Adipose tissue (tissue), 3 donors: ENCODE measurements at regions not wholly inside any gene's neighbourhood (a gene's known extent, or its start where the extent isn't known, plus 50 kb on each side); places are given as distances from the start of the nearest gene placed in this dataset.

Experiments
- H3K27ac ChIP-seq: one replicate; pipeline ENCODE4 v1.5.1; 2013; ENCODE audit warnings: low read depth, low read length
- WGBS, 3 donors: extraction: QIAGEN DNeasy Blood & Tissue Kit; methylation state at CpG; one replicate each; pipeline ENCODE4 v1.1.7; 2013; 5-methylcytosine and 5-hydroxymethylcytosine counted together
- donor health status: healthy with polysubstance abuse.
- donor health status: Bipolar disorder and iron deficiency.
- donor health status: healthy.

- H3K27ac ChIP-seq: no peak overlapping the region
- WGBS, 3 donors: 53 to 65% (median 56%) methylated on average over 8 of the region's 8 CpGs
Measured at GRCh38 chr22:27641049-27641795, 160.3 kb downstream of the MN1 start.

- no peak overlapping the region for H3K27ac ChIP-seq
- 63 to 83% (median 81%) methylated on average over 26 to 28 of the region's 28 CpGs for WGBS, 3 donors
Measured at GRCh38 chr22:27642104-27642800, 159.3 kb downstream of the MN1 start.

GRCh38 chr22:27643907-27644306 lies 157.6 kb downstream of the MN1 start:
- 88 to 97% (median 94%) methylated on average over 13 of the region's 13 CpGs for WGBS, 3 donors
- no peak overlapping the region for H3K27ac ChIP-seq

GRCh38 chr22:27644566-27644965 lies 157.0 kb downstream of the MN1 start:
- 57 to 88% (median 84%) methylated on average over 7 of the region's 7 CpGs for WGBS, 3 donors
- no peak overlapping the region for H3K27ac ChIP-seq

GRCh38 chr22:27647540-27647939 lies 154.0 kb downstream of the MN1 start:
- H3K27ac ChIP-seq: no peak overlapping the region
- WGBS, 3 donors: 48 to 85% (median 83%) methylated on average over 3 of the region's 3 CpGs

- 89 to 90% (median 90%) methylated on average over 3 of the region's 3 CpGs for WGBS, 3 donors
- no peak overlapping the region for H3K27ac ChIP-seq
Measured at GRCh38 chr22:27648074-27648473, 153.5 kb downstream of the MN1 start.

- no peak overlapping the region for H3K27ac ChIP-seq
- WGBS, 3 donors: 93 to 98% (median 95%) methylated on average over 2 of the region's 2 CpGs
Measured at GRCh38 chr22:27648853-27649252, 152.7 kb downstream of the MN1 start.

- WGBS, 3 donors: 83 to 93% (median 92%) methylated on average over 10 of the region's 10 CpGs
- H3K27ac ChIP-seq: no peak overlapping the region
Measured at GRCh38 chr22:27650572-27650971, 151.0 kb downstream of the MN1 start.

- WGBS, 3 donors: 66 to 74% (median 67%) methylated on average over 3 of the region's 3 CpGs
- no peak overlapping the region for H3K27ac ChIP-seq
Measured at GRCh38 chr22:27650985-27651384, 150.6 kb downstream of the MN1 start.

- 57 to 73% (median 61%) methylated on average over 5 of the region's 5 CpGs for WGBS, 3 donors
- no peak overlapping the region for H3K27ac ChIP-seq
Measured at GRCh38 chr22:27651486-27651885, 150.1 kb downstream of the MN1 start.

GRCh38 chr22:27654546-27655445 lies 146.8 kb downstream of the MN1 start:
- no peak overlapping the region for H3K27ac ChIP-seq
- 28 to 45% (median 41%) methylated on average over 10 of the region's 10 CpGs for whole genome bisulfite sequencing, 3 donors

- H3K27ac ChIP-seq: no peak overlapping the region
- 71 to 87% (median 74%) methylated on average over 2 of the region's 2 CpGs for WGBS, 3 donors
Measured at GRCh38 chr22:27655582-27656185, 145.9 kb downstream of the MN1 start.

GRCh38 chr22:27656970-27657369 lies 144.6 kb downstream of the MN1 start:
- no peak overlapping the region for H3K27ac ChIP-seq

- WGBS, 3 donors: 81 to 90% (median 88%) methylated on average over 10 of the region's 10 CpGs
- H3K27ac ChIP-seq: no peak overlapping the region
Measured at GRCh38 chr22:27660306-27660705, 141.2 kb downstream of the MN1 start.

GRCh38 chr22:27662359-27663301 lies 138.9 kb downstream of the MN1 start:
- H3K27ac ChIP-seq: no peak overlapping the region
- WGBS, 3 donors: 46 to 53% (median 47%) methylated on average over 12 to 13 of the region's 13 CpGs

GRCh38 chr22:27663812-27664211 lies 137.7 kb downstream of the MN1 start:
- H3K27ac ChIP-seq: no peak overlapping the region
- 46 to 64% (median 58%) methylated on average over 5 of the region's 5 CpGs for WGBS, 3 donors

- 82 to 88% (median 86%) methylated on average over 4 of the region's 4 CpGs for WGBS, 3 donors
- no peak overlapping the region for H3K27ac ChIP-seq
Measured at GRCh38 chr22:27666272-27666997, 135.1 kb downstream of the MN1 start.
